ENCODE measurements at regions not wholly inside any gene's neighbourhood (a gene's known extent, or its start where the extent isn't known, plus 50 kb on each side); places are given as distances from the start of the nearest gene placed in this dataset.

DNA sequence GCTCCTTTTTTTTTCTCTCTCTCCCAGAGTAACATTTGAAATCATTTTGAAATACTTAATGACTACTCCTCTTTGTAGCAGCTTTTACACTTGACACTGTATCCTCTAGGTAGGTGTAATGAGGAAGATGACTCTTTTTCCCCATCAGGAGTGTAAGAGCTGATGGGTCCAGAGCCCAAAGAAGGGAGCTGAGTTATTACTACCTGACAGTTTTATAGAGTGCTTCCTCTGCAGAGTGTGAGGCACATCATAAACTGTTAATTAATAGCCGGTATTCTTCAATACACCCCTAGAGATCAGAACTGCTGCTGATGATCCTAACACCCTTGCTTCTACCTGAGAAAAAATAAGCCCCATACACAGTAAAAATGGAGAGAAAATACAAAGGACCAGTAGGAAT lies 279.8 kb upstream of the SEMA3A start:
- DNase-seq: no peak

- no peak for DNase-seq
Measured at GRCh38 chr7:84471576-84471975, 277.0 kb upstream of the SEMA3A start.

GRCh38 chr7:84469034-84469433 lies 274.4 kb upstream of the SEMA3A start:
- DNase-seq: no peak

GRCh38 chr7:84462259-84462658 lies 267.7 kb upstream of the SEMA3A start:
- no peak for DNase-seq

GRCh38 chr7:84461093-84461492 lies 266.5 kb upstream of the SEMA3A start:
- no peak for DNase-seq

GRCh38 chr7:84455788-84456187 lies 261.2 kb upstream of the SEMA3A start:
- no peak for DNase-seq

DNA sequence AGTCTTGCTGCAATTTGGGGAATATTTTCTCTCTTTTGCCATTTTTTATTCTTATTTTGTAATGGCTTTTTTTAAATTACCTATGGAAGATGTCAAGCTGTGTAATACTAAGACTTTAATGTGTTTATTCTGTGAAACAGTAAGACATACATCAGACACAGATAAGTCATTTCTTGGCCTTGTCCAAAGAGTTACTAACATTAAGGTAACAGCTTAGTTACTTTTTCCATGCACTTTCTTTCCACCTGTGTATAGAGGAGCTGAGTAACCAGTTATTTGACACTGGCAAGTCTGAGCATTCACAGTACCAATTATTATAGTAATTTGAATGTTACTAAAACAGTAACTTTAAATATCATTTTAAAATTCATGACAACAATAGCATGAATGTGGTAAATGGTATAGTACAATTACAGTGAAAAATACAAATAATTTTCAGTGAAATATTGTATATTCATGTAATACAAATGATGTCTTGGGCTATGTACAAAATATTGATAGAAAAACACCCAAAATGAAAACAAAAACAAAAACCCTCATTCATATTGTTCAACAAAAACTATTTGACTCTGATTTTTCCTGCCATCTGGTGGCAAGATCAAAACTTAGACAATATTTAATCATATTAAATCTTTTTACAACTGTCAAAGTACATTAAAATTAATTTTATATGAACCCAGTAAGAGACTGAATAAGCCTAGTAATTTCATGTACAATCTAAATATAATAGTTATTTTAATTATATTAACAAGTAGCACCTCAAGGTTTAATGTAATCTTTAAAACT lies 259.8 kb upstream of the SEMA3A start:
- DNase-seq: no peak

DNA sequence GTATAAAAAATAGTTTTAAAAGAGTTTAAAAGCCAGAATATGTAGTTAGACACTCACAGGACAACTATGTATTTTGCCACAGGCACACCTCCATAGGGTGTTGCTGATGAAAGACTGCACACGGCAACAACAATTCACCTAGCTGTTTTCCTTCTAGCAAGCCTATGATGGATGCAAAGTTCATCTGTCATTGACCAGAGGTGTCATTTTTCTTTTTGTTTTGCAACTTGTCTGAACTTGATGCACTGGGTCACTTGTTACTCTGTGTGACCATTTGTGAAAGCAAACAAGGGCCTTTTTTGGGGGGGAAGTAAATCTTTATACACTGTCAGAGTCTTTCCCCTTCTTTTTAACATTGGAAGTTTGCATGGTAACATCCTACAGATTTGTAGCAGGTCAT lies 258.0 kb upstream of the SEMA3A start:
- no peak for DNase-seq

DNA sequence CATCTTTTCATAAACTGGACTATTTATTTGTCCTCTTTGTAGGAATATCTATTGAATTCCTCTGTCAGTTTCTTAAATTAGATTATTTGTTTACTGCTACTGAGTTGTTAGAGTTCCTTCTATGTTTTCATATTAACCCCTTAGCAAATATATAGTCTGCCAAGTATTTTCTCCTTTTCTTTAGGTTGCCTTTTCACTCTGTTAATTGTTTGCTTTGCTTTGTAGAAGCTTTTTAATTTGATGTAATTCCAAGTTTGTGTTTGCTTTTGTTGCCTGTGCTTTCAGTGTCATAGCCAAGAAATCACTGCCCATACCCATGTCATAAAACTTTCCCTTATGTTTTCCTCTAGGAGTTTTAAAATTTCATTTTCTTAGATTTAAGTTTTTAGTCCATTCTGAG lies 256.2 kb upstream of the SEMA3A start:
- no peak for DNase-seq

DNA sequence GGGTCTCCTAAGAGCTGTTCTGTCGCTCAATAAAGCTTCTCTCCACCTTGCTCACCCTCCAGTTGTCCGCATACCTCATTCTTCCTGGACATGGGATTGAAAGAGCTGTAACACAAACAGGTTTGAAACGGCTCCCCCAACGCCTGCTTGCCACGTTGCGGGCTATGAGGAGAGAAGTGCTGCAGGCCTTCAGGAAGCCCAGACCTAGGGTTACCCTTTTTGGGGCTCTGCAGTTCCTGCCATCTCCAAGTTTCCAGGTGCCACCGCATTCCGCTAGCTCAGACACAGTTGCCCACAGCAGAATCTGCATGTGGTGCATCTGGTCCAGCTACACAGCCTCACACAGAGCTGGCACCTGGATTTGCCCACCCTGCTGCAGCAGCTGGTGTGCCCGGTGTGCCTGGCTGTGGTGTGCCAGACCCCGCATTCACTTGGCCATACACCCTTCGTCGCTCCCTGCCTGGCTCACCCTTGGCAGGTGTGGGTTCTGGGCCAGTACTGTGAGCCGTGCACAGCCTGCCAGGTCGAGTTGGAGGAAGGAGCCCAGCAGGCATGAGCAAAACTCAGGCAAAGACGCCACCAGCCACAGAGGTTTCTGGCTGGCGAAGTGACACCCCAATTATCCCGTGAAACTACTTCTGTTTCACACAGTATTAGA lies 253.2 kb upstream of the SEMA3A start:
- no peak for DNase-seq

DNA sequence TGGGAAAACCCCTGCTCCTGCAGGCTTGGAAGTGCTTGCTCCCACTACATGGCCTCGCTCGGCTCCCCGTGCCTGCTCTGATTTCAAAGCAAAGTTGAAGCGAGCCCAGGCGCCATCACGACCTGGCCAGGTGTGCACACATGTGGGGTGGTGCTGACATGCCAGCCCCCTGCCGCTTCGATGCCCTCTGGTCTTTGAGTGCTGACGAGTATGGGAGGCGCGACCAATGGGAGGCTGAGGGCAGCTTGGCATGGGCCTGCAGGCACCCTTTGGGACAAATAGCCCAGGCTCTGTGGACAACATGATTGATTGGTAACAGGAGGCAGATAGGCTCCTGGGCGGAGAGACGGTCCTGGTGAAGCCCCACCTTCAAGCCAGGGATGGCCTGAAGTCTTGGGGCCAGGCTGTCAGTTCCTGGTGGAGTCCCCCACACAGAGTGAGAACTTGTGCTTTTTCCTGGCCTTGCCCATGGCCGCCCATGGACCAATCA lies 252.4 kb upstream of the SEMA3A start:
- DNase-seq: no peak

DNA sequence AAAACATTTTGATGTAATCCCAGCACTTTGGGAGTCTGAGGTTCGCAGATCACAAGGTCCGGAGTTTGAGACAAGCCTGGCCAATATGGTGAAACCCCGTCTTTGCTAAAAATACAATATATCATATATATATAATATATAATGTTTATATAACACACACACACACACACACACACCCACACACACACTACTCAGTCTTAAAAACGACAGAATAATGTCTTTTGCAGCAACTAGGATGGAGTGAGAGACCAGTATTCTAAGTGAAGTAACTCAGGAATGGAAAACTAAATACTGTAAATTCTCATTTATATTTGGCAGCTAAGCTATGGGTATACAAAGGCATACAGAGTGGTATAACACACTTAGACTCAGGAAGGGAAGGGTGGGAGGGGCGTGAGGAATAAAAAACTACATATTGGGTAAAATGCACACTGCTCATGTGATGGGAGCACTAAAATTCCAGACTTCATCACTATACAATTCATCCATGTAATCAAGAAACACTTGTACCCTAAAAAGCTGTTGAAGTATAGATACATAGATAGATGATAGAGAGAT lies 231.2 kb upstream of the SEMA3A start:
- no peak for DNase-seq

DNA sequence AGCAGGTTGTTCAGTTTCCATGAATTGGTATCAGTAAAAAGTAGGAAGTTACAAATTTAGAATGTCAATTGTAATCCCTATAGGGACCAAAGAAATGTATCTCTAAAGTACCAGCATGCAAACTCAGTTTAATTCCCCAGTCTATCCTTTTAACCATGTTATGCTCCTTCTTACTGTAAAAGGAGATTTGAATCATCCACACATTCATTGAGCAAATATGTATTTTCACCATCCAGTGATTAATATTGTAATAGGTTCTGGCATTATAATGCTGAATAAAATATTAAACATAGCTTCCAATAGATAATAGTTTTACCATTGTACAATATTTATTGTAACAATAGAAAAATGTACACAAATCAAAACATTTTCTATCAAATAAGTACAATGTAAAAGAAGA lies 228.2 kb upstream of the SEMA3A start:
- DNase-seq: no peak

GRCh38 chr7:84412161-84412969 lies 217.8 kb upstream of the SEMA3A start:
- no peak for DNase-seq

GRCh38 chr7:84399661-84400060 lies 205.1 kb upstream of the SEMA3A start:
- DNase-seq: no peak

DNA sequence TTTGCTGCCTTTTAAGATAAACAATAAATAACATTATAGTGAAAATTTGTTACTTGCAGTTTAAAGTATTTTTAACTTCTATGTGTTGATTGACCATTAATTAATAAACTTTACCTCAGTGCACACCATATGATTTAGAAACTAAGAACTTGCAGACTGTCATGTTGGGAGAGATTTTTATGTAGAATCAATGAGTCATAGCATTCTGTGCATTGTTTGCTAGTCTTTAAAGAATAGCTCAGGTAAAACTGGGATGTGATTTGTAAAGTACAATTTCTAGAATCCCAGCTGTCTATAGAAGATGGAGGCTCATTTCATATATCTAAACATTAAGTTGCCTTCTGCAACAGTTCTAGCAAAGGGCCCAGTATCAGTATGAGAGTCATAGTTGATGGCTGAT lies 199.6 kb upstream of the SEMA3A start:
- DNase-seq: no peak

DNA sequence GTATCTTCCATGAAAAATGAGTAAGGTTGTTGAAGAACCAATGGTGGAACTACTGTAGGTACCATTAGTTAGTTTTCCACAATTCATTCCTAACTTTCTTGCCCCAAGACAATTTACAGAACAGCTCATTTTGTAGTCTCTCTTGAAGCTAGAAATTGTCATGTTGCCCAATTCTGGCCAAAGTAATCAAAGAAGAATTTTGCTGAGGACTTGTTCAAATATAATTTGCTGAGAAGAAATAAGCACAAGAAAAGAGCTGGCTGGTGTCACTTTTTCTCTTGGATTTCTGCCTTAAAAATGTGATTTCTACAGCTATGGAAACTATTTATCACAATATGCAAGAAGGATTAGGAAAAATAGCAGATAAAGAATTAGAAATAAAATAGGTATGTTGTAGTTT lies 199.2 kb upstream of the SEMA3A start:
- no peak for DNase-seq

DNA sequence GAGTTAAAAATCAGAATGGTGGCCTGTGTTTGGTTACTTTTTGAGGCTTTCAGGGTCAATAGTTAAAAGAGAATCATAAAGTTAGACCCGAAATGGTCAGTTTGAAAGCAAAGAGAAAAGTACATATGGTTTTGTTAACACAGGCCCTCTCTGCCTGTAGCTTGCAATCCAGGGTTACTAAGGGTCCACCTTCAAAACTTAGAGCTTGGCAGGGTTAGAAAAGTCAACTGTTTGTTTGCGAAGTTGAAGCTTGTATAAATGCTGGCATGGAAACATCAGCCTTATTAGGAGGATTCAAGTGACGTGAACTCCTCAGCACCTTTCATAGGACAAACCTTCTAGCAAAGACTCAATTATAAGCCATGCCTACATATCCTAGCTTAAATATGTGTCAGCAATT lies 196.3 kb upstream of the SEMA3A start:
- no peak for DNase-seq

GRCh38 chr7:84389242-84389641 lies 194.7 kb upstream of the SEMA3A start:
- DNase-seq: no peak

GRCh38 chr7:84387595-84387994 lies 193.0 kb upstream of the SEMA3A start:
- DNase-seq: no peak

- DNase-seq: no peak
Measured at GRCh38 chr7:84384417-84384816, 189.8 kb upstream of the SEMA3A start.

DNA sequence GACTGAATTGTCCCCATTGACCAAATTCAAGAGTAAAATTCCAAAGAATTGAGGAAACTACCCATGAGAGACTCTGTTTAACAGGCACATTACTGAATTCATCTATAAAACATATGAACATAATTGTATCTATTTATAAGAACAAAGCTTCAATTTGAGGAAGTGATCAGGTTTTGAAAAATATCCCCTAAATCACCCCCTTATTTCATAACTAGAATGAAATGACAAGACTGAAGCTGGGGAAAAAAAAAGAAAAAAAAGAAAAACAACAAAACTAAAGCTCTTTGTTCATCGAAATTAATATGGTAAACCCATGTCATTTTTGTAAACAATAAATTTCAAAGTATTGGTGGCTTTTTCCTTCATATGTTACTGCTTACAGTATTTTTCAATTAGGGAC lies 184.9 kb upstream of the SEMA3A start:
- DNase-seq: no peak

GRCh38 chr7:84372712-84373111 lies 178.1 kb upstream of the SEMA3A start:
- no peak for DNase-seq
